HPDE6-E6E7 (cell line): ENCODE measurements at regions not wholly inside any gene's neighbourhood (a gene's known extent, or its start where the extent isn't known, plus 50 kb on each side); places are given as distances from the start of the nearest gene placed in this dataset.

Source experiments
- DNase-seq: peaks from one replicate; pipeline ENCODE4 v3.0.0; 2011; ENCODE audit warnings: missing footprints; ENCODE audit errors: extremely low spot score

DNA sequence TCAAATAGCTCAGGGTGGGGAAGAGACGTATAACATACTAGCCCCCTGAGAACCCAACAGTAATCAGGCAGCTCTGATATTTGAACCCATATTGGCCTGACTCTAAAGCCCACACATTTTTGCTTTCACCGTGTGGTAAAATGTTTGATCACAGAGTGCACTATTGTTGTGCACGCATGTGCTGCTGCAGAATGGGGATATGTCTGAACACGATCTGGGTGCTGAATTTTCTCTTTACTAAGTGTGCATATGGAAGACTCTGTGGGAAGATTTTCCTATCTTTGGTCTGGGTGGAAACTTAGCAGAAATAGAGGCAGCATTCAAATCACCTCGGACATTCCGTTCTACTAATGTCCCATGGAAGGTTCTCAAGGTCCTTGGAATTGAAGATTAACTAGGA lies 800.1 kb downstream of the TFAP2A start:
- no peak for DNase-seq

DNA sequence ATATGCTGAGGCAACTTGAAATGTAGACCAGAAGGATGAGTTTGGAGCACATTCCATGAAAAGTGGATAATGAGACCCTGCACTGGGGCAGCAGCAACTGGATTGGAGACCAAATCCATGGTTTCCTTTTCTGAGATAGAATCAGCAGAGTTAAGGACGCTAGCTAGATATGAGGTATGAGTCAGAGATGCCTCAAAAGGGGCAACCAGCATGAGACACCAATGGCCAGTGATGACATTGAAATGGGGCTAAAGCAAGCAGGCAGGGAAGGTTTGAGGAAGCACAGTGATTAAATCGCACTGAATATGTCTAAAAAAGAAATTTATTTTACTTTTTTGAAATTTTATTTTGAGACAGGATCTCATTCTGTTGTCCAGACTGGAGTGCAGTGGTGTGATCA lies 802.4 kb downstream of the TFAP2A start:
- DNase-seq: no peak

DNA sequence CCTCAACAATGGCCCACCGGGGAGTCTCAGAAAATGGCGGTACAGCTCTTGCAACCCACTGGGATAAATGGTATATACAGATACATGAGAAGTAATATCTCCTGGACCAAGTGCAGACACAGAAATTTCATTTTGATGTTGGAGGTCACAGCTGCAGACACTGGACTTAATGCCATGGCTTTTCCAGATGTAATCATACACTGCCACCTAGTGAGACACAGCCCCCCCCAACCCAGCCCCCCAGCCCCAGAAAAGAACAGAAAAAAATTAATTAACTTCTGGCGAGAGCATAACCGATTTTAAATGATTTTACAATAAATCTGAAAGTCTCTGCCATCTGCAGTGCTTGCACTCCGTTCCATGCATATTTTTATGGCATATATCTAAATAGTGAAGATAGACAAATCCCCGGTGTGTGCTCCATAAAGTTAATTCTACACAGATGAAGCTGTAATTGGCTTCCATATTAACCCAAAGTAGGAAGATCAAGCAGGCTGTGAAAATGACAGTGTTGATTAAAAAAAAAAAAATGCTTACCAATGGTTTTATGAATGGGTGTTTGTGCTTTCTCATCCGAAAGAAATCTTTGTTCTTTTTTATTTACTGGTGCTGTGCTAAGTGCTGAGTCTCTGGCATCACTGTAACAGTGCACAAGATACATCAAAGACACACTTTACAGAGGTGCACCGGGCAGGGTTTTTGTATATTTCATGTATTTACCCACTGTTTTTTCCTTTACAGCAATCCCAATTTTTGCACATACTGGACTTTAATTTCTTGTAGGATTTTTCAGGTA lies 804.1 kb downstream of the TFAP2A start:
- no peak for DNase-seq

DNA sequence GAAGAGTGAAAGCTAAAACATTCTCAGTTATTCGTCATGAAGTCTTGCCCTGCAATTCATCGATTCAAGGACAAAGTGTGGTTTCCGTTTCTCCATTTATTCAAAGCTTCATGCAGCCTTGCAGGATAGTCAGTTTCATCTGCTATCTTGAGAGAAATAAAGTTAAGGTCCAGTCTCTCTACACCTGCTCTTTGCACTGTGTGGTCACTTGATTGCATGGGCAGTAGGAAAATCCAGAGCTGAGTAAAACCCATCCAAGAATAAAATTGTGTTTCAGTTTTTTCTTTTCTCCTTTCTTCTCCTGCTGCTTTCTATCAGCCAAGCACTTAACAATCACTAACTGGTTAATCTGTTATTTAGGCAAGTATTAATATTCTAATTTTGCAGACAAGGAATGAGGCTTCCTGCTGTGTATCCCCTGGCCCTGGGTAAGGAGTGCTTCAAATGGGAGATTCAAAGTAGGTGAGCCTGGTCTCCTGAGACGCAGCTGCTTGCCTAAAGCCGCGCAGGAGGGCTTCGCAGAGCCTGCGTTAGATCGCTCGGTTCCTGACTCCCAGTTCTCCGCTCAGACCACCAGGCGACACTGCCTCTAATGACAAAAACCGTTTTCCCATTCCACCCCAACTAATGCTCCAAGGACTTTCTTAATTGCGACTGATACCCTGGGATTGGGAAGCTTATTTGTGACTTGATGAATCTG lies 808.3 kb downstream of the TFAP2A start:
- DNase-seq: no peak

DNA sequence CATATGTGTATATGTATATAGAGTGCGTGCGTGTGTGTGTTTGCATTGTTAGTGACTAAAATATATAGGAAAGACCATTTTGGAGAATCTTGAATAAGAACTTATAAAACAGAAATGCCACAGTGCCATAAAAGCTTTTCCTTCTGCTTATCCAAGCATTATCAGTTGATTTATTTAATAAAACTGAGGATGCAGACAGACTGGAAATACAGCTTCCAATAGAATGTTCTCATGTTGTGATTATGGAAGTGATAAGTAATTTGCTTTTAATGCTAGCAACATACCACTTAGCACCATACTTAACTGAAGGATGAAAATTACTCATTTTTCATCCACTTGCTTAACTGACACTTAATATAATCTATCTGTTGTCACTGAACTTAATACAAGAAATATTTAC lies 820.1 kb downstream of the TFAP2A start:
- DNase-seq: no peak

DNA sequence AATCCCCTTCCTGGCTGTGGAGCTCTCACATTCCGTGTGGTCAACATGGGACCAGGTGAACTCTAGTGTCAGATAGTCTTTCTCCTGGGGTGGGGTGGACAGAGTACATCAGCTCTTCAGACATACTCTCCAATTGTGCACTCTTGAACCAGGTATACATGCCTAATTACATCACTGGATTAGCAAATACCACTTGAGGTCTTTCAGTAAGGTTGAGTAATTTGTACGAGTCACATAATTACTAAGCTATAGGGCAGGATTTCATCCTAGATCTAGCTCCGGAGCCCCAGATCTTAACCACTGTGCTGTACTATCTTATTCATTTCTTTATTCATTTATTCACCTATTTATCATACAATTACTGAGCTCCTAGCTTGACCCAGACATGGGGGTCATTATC lies 821.3 kb downstream of the TFAP2A start:
- DNase-seq: no peak

DNA sequence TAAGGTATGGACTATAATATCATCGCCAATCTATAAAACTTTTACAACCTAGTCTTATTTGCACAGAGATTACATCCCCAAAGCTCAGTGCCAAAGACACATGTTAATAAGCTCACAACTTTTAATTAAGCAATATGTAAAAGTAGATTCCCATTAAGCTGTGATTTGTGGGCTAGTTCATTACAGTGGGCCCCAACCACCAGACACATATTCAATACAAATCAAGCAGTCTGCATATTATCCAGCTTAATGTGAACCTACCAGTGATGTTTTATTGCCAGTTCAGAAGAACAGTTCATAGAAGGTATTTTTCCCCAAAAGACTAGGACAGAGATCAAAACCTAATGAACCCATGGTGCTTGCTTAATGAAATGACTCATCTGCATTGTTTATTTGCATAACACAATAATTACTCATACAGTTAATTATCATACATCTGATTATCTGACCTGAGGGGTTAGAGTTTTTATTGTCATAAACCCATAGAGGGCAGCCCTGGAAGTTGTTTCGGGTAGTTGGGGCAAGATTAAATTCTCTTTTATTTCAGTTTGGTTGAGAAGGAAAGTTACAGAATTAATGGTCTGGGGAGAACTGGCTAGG lies 831.0 kb downstream of the TFAP2A start:
- no peak for DNase-seq

DNA sequence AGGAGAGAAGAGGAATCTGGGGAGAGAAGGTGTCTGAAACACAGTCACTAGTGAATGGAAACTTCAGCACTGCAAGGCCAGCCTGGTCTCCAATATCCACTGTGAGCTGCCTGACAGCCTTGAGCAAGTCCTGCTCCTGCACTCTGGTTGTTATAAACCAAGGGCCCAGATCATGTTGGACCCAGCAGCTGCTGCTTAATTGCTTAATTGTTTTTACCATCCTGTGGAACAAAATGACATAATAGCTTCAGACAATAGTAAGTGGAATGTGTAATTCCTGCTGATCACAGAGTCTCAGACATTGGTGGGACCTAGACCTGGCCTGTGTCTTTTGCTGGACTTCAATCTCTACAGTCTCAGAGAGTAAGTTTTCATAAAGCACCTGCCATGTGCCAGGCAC lies 833.7 kb downstream of the TFAP2A start:
- DNase-seq: no peak

DNA sequence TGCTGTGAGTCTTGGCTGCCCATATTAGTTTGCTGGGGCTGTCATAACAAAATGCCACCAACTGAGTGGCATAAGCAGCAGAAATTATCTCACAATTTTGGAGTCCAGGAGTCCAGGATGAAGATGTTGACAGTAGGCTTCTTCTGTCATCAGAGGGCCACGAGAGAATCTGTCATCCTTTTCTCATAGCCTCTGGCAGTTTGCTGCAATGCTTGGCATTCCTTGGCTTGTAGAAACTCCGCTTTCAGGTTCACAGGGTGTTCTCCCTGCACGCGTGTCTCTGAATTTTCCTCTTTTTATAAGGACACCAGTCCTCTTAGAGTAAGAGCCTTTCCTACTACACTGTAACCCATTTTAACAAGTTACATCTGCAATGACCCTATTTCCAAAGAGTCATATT lies 838.4 kb downstream of the TFAP2A start:
- no peak for DNase-seq

DNA sequence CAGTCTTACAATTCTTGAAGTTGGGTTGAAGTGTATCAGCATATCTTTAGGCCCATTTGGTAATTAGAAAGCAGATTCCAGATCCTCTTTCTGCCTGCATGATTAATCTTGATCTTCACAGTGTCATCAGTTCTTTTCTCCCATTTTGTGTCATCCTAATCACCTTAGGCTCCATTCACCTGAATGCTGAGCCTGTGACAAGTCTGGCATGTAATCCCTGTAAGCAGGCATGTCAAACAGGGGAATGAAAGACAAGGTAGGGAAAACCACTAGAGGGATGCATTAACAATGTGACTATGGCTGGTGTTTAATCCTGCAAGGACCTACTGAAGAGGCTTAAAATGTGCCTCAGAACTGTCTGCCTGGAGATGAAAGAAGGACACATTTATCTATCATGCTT lies 848.8 kb downstream of the TFAP2A start:
- DNase-seq: no peak

DNA sequence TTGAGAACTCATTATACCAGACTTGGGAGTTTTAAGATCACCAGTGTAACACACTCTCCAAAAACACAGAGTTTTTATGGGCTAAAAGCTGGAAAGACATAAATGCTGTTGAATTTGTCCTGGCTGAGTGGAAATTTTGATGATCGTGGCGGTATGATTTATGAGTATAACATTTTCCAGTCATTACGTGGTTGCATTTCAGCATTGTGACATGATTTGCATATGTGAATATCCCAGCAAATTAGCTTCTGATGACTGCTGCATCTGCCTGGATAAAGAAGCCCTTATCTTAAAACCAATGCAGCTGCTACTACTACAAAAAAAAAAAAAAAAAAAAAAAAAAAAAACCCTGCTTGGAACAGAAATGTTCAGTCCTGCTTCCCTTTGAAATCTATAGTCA lies 850.9 kb downstream of the TFAP2A start:
- DNase-seq: no peak

DNA sequence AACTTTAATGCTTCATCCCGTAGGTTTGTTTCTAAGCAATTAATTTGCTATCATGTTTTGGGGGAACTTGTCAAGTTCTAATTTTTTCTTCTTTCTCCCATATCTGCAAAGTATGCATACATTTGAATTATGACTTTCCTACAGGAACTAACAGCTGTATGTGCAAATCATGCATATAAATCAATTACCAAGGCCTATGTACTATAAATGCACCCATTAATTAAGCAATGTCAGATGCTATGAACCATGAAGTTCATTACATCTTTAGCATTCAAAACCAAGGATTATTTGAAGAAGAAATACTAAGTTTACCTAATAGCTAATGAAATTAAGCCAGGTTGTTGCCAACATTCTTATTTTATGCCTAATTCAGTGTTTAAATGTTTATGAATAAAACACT lies 851.3 kb downstream of the TFAP2A start:
- no peak for DNase-seq

DNA sequence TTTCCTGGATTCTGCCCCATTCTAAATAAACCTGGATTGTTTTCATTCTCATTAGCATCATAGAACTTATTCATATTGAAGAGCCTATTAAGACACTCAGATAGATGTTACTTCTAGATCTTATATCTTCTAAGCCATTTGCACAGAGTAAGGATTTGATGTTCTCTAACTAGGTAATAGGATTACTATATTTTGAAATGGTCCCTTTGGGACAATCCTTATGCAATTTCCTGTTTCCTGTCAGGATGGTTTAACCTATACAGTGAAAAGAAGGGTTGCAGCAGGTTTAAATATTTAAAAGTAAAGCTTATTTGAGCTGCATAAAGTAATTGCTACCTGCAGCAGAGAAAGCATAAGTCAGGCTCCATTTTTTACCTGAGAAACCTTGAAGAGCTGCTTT lies 860.1 kb downstream of the TFAP2A start:
- DNase-seq: no peak

DNA sequence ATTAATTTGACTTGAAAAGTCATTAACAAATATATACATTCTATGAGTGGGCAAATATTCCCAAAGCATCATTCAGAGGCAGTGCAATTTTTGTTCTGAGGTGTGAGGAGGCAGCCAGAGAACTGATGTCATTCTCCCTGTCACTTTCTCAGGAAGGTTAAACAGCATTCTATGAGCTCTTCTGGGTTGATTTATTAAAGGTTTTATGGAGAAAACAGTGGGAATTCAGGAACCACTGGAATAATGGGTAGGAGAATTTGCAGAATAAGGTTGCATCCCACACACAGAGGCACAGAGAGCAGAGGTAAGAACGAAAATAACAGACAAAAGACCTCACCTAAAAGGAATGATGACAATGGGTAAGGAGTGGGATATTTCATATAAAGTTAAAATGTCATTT lies 860.6 kb downstream of the TFAP2A start:
- no peak for DNase-seq

DNA sequence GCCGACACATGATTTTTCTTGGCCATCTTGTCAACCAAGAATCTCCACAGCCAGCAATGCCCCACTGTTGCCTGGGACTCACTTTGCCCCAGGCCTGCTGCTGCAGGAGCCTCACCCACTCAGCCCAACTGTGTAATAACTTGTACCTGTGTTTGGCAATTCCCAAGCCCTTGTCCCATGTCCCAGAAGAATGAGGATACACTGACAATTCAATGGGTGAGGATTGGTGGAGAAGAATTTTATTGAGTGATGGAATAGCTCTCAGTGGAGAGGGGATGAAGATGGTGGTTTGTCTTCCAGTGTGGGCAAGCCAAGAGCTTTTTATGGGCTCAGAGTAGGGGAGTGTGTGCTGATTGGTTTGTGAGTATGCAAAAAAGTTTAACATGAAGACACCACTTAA lies 861.9 kb downstream of the TFAP2A start:
- no peak for DNase-seq

DNA sequence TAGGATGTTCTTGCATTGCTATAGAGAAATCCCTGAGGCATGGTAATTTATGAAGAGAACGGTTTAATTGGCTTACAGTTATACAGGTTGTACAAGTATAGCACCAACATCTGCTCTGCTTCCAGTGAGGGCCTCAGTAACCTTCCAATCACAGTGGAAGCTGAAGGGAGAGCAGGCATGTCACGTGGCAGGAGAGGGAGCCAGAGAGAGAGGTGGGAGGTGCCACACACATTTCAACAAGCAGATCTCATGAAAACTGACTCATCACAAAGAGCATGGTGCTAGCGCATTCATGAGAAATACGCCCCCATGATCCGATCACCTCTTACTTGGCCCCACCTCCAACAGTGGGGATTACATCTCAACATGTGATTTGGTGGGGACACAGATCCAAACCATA lies 871.2 kb downstream of the TFAP2A start:
- no peak for DNase-seq

DNA sequence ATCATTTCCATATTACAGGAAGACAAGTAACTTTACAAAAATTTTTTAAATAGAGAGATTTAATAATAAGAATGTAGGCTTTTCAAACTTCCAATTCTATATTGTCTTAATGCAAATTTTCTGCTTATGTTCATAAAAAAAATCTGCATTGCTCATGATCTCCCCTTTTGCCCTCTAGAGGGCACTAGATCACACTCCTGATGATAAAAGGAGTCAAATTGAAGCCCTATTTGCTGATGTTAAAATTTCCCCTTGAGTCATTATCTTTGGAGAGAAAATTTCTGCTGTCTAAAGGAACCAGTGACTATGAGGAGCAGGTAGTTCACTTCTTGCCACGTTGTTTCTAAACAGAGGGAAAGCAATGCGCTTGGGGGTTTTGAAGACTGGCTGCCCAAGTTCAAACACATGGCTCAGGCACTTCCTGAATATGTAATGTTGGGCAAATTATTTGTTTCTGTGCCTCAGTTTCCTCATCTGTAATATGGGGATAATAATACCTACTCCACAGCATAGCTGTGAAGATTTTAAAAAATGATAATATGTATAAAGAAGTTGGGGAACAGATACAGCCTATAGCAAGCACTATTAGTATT lies 874.2 kb downstream of the TFAP2A start:
- peak; percentile 34 for DNase-seq

DNA sequence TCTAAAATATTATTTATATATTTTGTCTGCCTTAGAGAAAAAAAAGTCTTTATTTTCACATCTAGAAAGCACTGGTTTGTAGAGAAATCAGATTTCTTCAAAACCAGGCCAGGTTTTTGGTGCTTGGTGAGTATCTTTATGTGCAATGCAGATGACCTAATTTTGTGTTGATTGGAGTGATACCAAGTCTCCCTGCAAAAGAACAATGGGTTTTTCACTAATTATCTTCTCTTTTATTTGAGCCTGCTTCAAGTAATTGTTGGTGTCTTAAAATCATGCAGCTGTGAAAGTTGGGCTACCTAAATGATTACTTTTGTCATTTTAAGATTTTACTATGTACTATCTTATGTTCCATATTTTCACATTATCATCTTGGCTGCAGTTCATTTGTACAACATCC lies 874.7 kb downstream of the TFAP2A start:
- no peak for DNase-seq

DNA sequence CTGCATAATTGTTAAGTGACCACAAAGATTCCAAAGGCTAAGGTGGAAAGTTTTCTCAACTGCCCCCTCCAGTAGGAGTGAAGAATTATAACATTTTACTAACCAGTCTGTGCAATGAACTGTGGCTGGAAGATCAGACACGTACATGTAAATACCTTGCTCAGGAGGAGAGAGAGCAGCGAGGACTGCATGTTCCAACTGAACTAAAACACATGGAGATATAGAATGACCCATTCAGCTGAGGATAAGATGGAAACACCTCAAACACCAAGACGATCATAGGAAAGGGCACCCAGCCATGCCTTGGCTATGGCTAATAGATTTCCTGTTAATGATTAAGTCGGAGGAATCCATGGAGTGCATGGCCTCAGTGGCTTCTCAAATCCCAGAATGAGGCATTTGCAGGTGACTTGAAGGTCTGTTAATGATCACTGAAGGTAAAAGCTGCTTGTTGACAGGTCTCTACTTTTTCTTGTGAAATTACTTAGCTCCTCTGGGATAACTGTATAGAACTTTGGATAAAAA lies 875.6 kb downstream of the TFAP2A start:
- no peak for DNase-seq

DNA sequence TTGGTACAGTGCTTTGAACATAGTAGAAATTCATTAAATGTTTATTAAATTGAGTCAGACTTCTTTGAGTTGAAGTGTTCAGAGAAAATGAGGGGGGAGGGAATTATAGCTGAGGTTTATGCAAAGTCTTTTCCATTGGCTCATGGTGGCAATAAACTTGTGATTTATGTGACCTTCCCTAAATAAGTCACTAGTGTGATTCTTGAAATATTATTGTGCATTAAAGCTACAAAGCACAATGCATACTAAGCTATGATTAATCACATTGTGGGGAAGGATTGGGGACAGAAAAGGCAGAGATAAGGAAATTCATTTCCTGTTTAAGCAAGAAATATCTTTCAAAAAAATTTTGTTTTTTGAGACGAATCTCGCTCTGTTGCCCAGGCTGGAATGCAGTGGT lies 877.5 kb downstream of the TFAP2A start:
- DNase-seq: no peak

DNA sequence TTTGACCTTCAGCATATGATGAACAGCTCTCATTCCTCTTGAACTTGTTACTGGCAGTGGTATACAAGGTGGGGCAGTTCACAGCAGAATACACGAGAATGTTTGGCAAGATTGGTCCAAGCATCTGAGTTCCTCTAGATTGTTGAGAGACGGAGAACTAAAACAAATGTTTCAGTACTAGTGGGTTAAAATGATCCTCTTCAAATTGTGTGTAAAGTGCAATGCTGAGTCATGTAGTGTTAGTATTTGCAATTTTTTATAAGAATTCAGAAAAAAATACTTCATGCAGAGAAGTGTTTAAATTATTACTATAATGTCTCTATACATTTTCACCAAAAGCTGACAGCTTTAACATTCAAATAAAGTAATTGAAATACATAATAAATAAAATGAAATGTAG lies 879.8 kb downstream of the TFAP2A start:
- DNase-seq: no peak
